Stimulated activated CD4-positive, alpha-beta T cell treated with anti-CD3 and anti-CD28 coated beads, TNF-alpha, amount 100 ng/mL, for 4 hours (primary cell): ENCODE measurements at regions not wholly inside any gene's neighbourhood (a gene's known extent, or its start where the extent isn't known, plus 50 kb on each side); places are given as distances from the start of the nearest gene placed in this dataset.

Experiments
- DNase-seq, 3 experiments: peaks; one replicate each; pipeline ENCODE4 v3.0.0-alpha.2; 2020; ENCODE audit warnings: low read depth in 3 of 3

- DNase-seq: no peak
Observed at GRCh38 chr2:226396541-226396940, 403.1 kb downstream of the IRS1 start.

- DNase-seq: no peak
Observed at GRCh38 chr2:226387499-226387942, 412.1 kb downstream of the IRS1 start.

- DNase-seq: no peak
Observed at GRCh38 chr2:226383461-226383860, 416.2 kb downstream of the IRS1 start.

GRCh38 chr2:226380679-226381078 is 418.9 kb downstream of the IRS1 start:
- no peak for DNase-seq

- no peak for DNase-seq
Observed at GRCh38 chr2:226378753-226379705, 420.6 kb downstream of the IRS1 start.

GRCh38 chr2:226376516-226377180 is 423.0 kb downstream of the IRS1 start:
- DNase-seq: no peak

- no peak for DNase-seq
Observed at GRCh38 chr2:226366920-226367319, 432.7 kb downstream of the IRS1 start.

GRCh38 chr2:226364217-226364616 is 435.4 kb downstream of the IRS1 start:
- no peak for DNase-seq

- DNase-seq: no peak
Observed at GRCh38 chr2:226362980-226363379, 436.6 kb downstream of the IRS1 start.

GRCh38 chr2:226360658-226361057 is 439.0 kb downstream of the IRS1 start:
- no peak for DNase-seq

GRCh38 chr2:226358688-226359087 is 440.9 kb downstream of the IRS1 start:
- no peak for DNase-seq

- DNase-seq: no peak
Observed at GRCh38 chr2:226357816-226358215, 441.8 kb downstream of the IRS1 start.

- DNase-seq: no peak
Observed at GRCh38 chr2:226355600-226355999, 444.0 kb downstream of the IRS1 start.

GRCh38 chr2:226354434-226354833 is 445.2 kb downstream of the IRS1 start:
- DNase-seq: no peak

- DNase-seq: no peak
Observed at GRCh38 chr2:226352941-226353560, 446.6 kb downstream of the IRS1 start.

- no peak for DNase-seq
Observed at GRCh38 chr2:226351711-226352110, 447.9 kb downstream of the IRS1 start.

- DNase-seq: no peak
Observed at GRCh38 chr2:226339616-226340015, 460.0 kb downstream of the IRS1 start.

GRCh38 chr2:226338825-226339224 is 460.8 kb downstream of the IRS1 start:
- DNase-seq: no peak

GRCh38 chr2:226337941-226338600 is 461.5 kb downstream of the IRS1 start:
- no peak for DNase-seq

GRCh38 chr2:226336283-226336682 is 463.3 kb downstream of the IRS1 start:
- no peak for DNase-seq

GRCh38 chr2:226334981-226335720 is 464.5 kb downstream of the IRS1 start:
- no peak for DNase-seq
